ENCODE measurements at regions not wholly inside any gene's neighbourhood (a gene's known extent, or its start where the extent isn't known, plus 50 kb on each side); places are given as distances from the start of the nearest gene placed in this dataset.

GRCh38 chr14:82046512-82047226 lies 513.0 kb upstream of the SEL1L start:
- TF ChIP-seq CTCF (conservative IDR thresholded peaks at IDR 0.05; ENCODE audit: low read depth in 2 of 2) = no peak
- TF ChIP-seq REST (IDR thresholded peaks at IDR 0.05; ENCODE audit: unreplicated experiment) = no peak
- TF ChIP-seq JUNB (IDR thresholded peaks at IDR 0.05; ENCODE audit: unreplicated experiment) = no peak
- TF ChIP-seq POLR2AphosphoS5 (IDR thresholded peaks at IDR 0.05; ENCODE audit: low read depth) = no peak
- no peak for TF ChIP-seq EZH2phosphoT487 (IDR thresholded peaks at IDR 0.05; ENCODE audit: unreplicated experiment)

Data from GM23338 (cell line).